ENCODE measurements at regions not wholly inside any gene's neighbourhood (a gene's known extent, or its start where the extent isn't known, plus 50 kb on each side); places are given as distances from the start of the nearest gene placed in this dataset.

DNA sequence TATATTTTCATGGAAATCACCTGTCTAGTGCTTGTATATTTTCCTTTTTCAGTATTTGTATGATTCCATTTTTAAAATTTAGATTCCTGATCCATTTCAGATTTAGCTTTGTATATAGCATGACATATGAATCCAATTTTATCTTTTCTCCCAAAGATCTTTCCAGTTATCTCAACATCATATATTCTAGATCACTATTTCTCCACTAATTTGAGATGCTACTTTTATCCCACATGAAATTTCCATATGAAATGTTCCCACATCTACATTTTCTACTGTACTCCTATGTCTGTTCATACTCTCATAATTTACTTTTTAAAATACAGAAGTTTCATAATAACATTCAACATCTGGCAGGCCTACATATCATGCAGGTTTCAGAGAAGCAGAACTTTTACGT is 1784.1 kb downstream of the SLITRK5 start:
- TF ChIP-seq GATA3 (IDR thresholded peaks at IDR 0.05; ENCODE audit: low read depth, low read length) (no peak), GATA2 (IDR thresholded peaks at IDR 0.05; ENCODE audit: low read depth, low read length) (no peak)

Data from SH-SY5Y (cell line).